ENCODE measurements at regions not wholly inside any gene's neighbourhood (a gene's known extent, or its start where the extent isn't known, plus 50 kb on each side); places are given as distances from the start of the nearest gene placed in this dataset.

DNA sequence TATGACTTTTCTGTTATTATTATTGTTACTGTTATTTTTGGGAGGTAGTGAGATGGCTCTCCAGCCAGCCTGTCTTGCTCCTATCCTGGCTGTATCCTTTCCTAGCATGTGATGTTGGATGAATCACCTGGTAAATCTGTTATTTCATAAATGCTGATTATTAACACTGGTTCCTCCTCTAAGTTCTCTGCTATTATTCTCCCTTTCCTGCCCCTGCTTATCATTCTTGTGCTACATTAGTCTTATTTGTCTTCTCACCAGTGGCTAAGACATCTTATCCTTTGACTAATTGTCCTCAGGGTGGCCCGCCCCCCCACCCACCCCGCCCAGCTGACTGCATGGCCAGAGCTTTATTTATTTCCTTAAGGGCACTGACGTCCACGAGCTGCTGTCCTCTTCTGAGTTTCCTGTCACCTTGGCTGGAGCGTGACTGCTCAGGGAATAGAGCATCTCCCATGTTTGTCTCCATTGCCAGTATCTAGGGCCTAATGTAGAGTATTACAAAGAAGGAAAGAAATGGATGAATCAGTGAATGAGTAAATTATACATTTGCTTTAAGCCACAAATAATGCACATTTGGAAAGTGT, 110.1 kb upstream of the KLF6 start (continued):
- TF ChIP-seq MGA (IDR thresholded peaks at IDR 0.05): no peak
- TF ChIP-seq, protein P1, sequence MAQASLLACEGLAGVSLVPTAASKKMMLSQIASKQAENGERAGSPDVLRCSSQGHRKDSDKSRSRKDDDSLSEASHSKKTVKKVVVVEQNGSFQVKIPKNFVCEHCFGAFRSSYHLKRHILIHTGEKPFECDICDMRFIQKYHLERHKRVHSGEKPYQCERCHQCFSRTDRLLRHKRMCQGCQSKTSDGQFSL (CRISPR knock-in tag; IDR thresholded peaks at IDR 0.05): no peak
- TF ChIP-seq, protein P1 (tag; IDR thresholded peaks at IDR 0.05): peak in 1 of 2 experiments; percentile 62; a peak in 2 of 4 replicates

Data from K562 (cell line).